Ovary (tissue), 3 donors: ENCODE measurements at regions not wholly inside any gene's neighbourhood (a gene's known extent, or its start where the extent isn't known, plus 50 kb on each side); places are given as distances from the start of the nearest gene placed in this dataset.
"Not testable (repeated sequence)": the region's sequence is repeated elsewhere in the genome, so short reads cannot be mapped to it uniquely, and the experiment has no call there.

Source experiments
- CTCF ChIP-seq, 3 donors: fragments of 450-650 bp in 2 of 3; fragments of 200-600 bp in 1 of 3; IDR thresholded peaks; one replicate each; pipeline versions ENCODE4 v1.5.1 to v1.8.0; 2016 to 2022; ENCODE audit warnings: antibody characterized with exemption in 3 of 3, mild to moderate bottlenecking in 1 of 3
- POLR2A ChIP-seq: fragments of 450-650 bp; IDR thresholded peaks from one replicate; pipeline ENCODE4 v1.6.1; 2017; ENCODE audit warnings: antibody characterized with exemption, mild to moderate bottlenecking, moderate library complexity
- donor health status: DM: no; HTN: no; CAD: no.

- not testable (repeated sequence) for TF ChIP-seq CTCF (IDR thresholded peaks at IDR 0.05); POLR2A
Observed at GRCh38 chrX:10706342-10706741, 86.0 kb upstream of the MID1 start.
